ENCODE measurements at regions not wholly inside any gene's neighbourhood (a gene's known extent, or its start where the extent isn't known, plus 50 kb on each side); places are given as distances from the start of the nearest gene placed in this dataset.
A peak's percentile ranks its signal among the peaks of the same experiment; 100 is the strongest.

GRCh38 chr6:168193816-168194721, 115.1 kb upstream of the FRMD1 start:
- Histone ChIP-seq H3K9me3 (replicated peaks; ENCODE audit: control insufficient read depth, low read depth, low read length) (no peaks in the 10 kb centered on the region), H3K36me3 (ENCODE audit: control insufficient read depth, insufficient read depth, low read length) (no peaks in the 10 kb centered on the region), H3K27ac (ENCODE audit: low read length) (no peak overlapping the region), H3K4me3 (ENCODE audit: low read length) (no peak overlapping the region), H3K27me3 (ENCODE audit: control insufficient read depth, insufficient read depth, low read length) (peaks cover 12% of the 10 kb centered on the region), H3K4me1 (ENCODE audit: control insufficient read depth, insufficient read depth, low read length) (peaks cover 6% of the 10 kb centered on the region)
- WGBS (ENCODE audit: insufficient coverage): 81% methylated on average over 36 of the region's 42 CpGs
- no peak for DNase-seq

- DNase-seq: no peak
- H3K9me3 ChIP-seq (replicated peaks; ENCODE audit: control insufficient read depth, low read depth, low read length): no peaks in the 10 kb centered on the region
- no peaks in the 10 kb centered on the region for H3K36me3 ChIP-seq (ENCODE audit: control insufficient read depth, insufficient read depth, low read length)
- H3K27ac ChIP-seq (ENCODE audit: low read length): no peak overlapping the region
- peaks cover 12% of the 10 kb centered on the region for H3K27me3 ChIP-seq (ENCODE audit: control insufficient read depth, insufficient read depth, low read length)
- H3K4me3 ChIP-seq (ENCODE audit: low read length): no peak overlapping the region
- H3K4me1 ChIP-seq (ENCODE audit: control insufficient read depth, insufficient read depth, low read length): peaks cover 6% of the 10 kb centered on the region
- 86% methylated on average over 46 of the region's 47 CpGs for WGBS (ENCODE audit: insufficient coverage)
Measured at GRCh38 chr6:168192901-168193815, 114.1 kb upstream of the FRMD1 start.

- peaks cover 12% of the 10 kb centered on the region for H3K27me3 ChIP-seq (ENCODE audit: control insufficient read depth, insufficient read depth, low read length)
- DNase-seq: peak; percentile 50
- H3K4me1 ChIP-seq (ENCODE audit: control insufficient read depth, insufficient read depth, low read length): peaks cover 6% of the 10 kb centered on the region
- no peaks in the 10 kb centered on the region for H3K9me3 ChIP-seq (replicated peaks; ENCODE audit: control insufficient read depth, low read depth, low read length)
- H3K27ac ChIP-seq (ENCODE audit: low read length): no peak overlapping the region
- H3K36me3 ChIP-seq (ENCODE audit: control insufficient read depth, insufficient read depth, low read length): no peaks in the 10 kb centered on the region
- 55% methylated on average over 14 of the region's 16 CpGs for WGBS (ENCODE audit: insufficient coverage)
- H3K4me3 ChIP-seq (ENCODE audit: low read length): no peak overlapping the region
Measured at GRCh38 chr6:168192195-168192900, 113.3 kb upstream of the FRMD1 start.

- Histone ChIP-seq H3K4me3 (ENCODE audit: low read length) (no peak overlapping the region), H3K4me1 (ENCODE audit: control insufficient read depth, insufficient read depth, low read length) (peaks cover 6% of the 10 kb centered on the region), H3K36me3 (ENCODE audit: control insufficient read depth, insufficient read depth, low read length) (no peaks in the 10 kb centered on the region), H3K27ac (ENCODE audit: low read length) (no peak overlapping the region), H3K27me3 (ENCODE audit: control insufficient read depth, insufficient read depth, low read length) (peaks cover 12% of the 10 kb centered on the region), H3K9me3 (replicated peaks; ENCODE audit: control insufficient read depth, low read depth, low read length) (no peaks in the 10 kb centered on the region)
- WGBS (ENCODE audit: insufficient coverage): 86% methylated on average over 21 of the region's 22 CpGs
- DNase-seq: no peak
Measured at GRCh38 chr6:168190646-168191443, 111.8 kb upstream of the FRMD1 start.

GRCh38 chr6:168190014-168190405, 111.0 kb upstream of the FRMD1 start:
- WGBS (ENCODE audit: insufficient coverage): 86% methylated on average over 19 of the region's 21 CpGs

GRCh38 chr6:168189200-168190013, 110.4 kb upstream of the FRMD1 start:
- peaks cover 6% of the 10 kb centered on the region for H3K4me1 ChIP-seq (ENCODE audit: control insufficient read depth, insufficient read depth, low read length)
- H3K27me3 ChIP-seq (ENCODE audit: control insufficient read depth, insufficient read depth, low read length): peaks cover 7% of the 10 kb centered on the region
- H3K4me3 ChIP-seq (ENCODE audit: low read length): no peak overlapping the region
- no peaks in the 10 kb centered on the region for H3K36me3 ChIP-seq (ENCODE audit: control insufficient read depth, insufficient read depth, low read length)
- no peak for DNase-seq
- H3K27ac ChIP-seq (ENCODE audit: low read length): no peak overlapping the region
- H3K9me3 ChIP-seq (replicated peaks; ENCODE audit: control insufficient read depth, low read depth, low read length): no peaks in the 10 kb centered on the region
- WGBS (ENCODE audit: insufficient coverage): 94% methylated on average over 10 of the region's 10 CpGs

More at GRCh38 chr6:168190014-168190405, 111.0 kb upstream of the FRMD1 start:
- Histone ChIP-seq H3K9me3 (replicated peaks; ENCODE audit: control insufficient read depth, low read depth, low read length) (no peaks in the 10 kb centered on the region), H3K4me3 (ENCODE audit: low read length) (no peak overlapping the region), H3K27ac (ENCODE audit: low read length) (no peak overlapping the region), H3K4me1 (ENCODE audit: control insufficient read depth, insufficient read depth, low read length) (peaks cover 6% of the 10 kb centered on the region), H3K36me3 (ENCODE audit: control insufficient read depth, insufficient read depth, low read length) (no peaks in the 10 kb centered on the region), H3K27me3 (ENCODE audit: control insufficient read depth, insufficient read depth, low read length) (peaks cover 10% of the 10 kb centered on the region)
- no peak for DNase-seq

- Histone ChIP-seq H3K4me3 (ENCODE audit: low read length) (no peak overlapping the region), H3K36me3 (ENCODE audit: control insufficient read depth, insufficient read depth, low read length) (no peaks in the 10 kb centered on the region), H3K4me1 (ENCODE audit: control insufficient read depth, insufficient read depth, low read length) (peaks cover 6% of the 10 kb centered on the region), H3K27ac (ENCODE audit: low read length) (no peak overlapping the region), H3K27me3 (ENCODE audit: control insufficient read depth, insufficient read depth, low read length) (peaks cover 5% of the 10 kb centered on the region), H3K9me3 (replicated peaks; ENCODE audit: control insufficient read depth, low read depth, low read length) (no peaks in the 10 kb centered on the region)
- DNase-seq: no peak
- 75% methylated on average over 14 of the region's 17 CpGs for WGBS (ENCODE audit: insufficient coverage)
Measured at GRCh38 chr6:168188369-168189199, 109.6 kb upstream of the FRMD1 start.

GRCh38 chr6:168186438-168186837, 107.4 kb upstream of the FRMD1 start:
- Histone ChIP-seq H3K9me3 (replicated peaks; ENCODE audit: control insufficient read depth, low read depth, low read length) (no peaks in the 10 kb centered on the region), H3K27ac (ENCODE audit: low read length) (no peak overlapping the region), H3K36me3 (ENCODE audit: control insufficient read depth, insufficient read depth, low read length) (no peaks in the 10 kb centered on the region), H3K4me1 (ENCODE audit: control insufficient read depth, insufficient read depth, low read length) (no peaks in the 10 kb centered on the region), H3K4me3 (ENCODE audit: low read length) (no peak overlapping the region), H3K27me3 (ENCODE audit: control insufficient read depth, insufficient read depth, low read length) (peaks cover 4% of the 10 kb centered on the region)
- WGBS (ENCODE audit: insufficient coverage): 86% methylated on average over 5 of the region's 5 CpGs
- no peak for DNase-seq
